CD4-positive, alpha-beta T cell (primary cell): ENCODE measurements at regions not wholly inside any gene's neighbourhood (a gene's known extent, or its start where the extent isn't known, plus 50 kb on each side); places are given as distances from the start of the nearest gene placed in this dataset.

ENCODE experiments used
- ATAC-seq: fragments of 200-7000 bp; cut with Tn5 transposase; one replicate; pipeline ENCODE4 v1.10.0; 2022; ENCODE audit warnings: mild to moderate bottlenecking; ENCODE audit not compliant: poor library complexity
- CTCF ChIA-PET: fragments of 350-600 bp; sonication (Branson Sonifier 250); formaldehyde crosslinking; loops from one replicate; lab custom pipeline; 2021; ENCODE audit warnings: antibody characterized with exemption, inconsistent platforms; lab: Charles Lee
- POLR2A ChIA-PET: fragments of 350-600 bp; sonication (Branson Sonifier 250); formaldehyde crosslinking; loops from one replicate; lab custom pipeline; 2021; ENCODE audit warnings: antibody characterized with exemption, inconsistent platforms; lab: Charles Lee
- DNase-seq, 14 experiments: peaks; one replicate each; pipeline ENCODE4 v3.0.0-alpha.2; 2013 to 2020; ENCODE audit warnings: mixed read lengths in 2 of 14
- H3K27ac ChIP-seq, 2 donors: one replicate each; pipeline versions ENCODE4 v1.5.1 to v1.7.0; 2013; ENCODE audit warnings: low read length in 2 of 2, low read depth in 1 of 2, mild to moderate bottlenecking in 1 of 2
- H3K27me3 ChIP-seq, 2 experiments: 1 replicate in 1 of 2; 2 replicates in 1 of 2; pipeline versions ENCODE4 v1.6.1 to v1.7.0; 2013; ENCODE audit warnings: low read length in 2 of 2, control low read depth in 1 of 2, mild to moderate bottlenecking in 1 of 2, moderate library complexity in 1 of 2; ENCODE audit not compliant: insufficient read depth in 2 of 2, control insufficient read depth in 1 of 2
- H3K36me3 ChIP-seq: one replicate; pipeline ENCODE4 v1.6.1; 2013; ENCODE audit warnings: low read length, control low read depth; ENCODE audit not compliant: insufficient read depth
- H3K4me1 ChIP-seq: one replicate; pipeline ENCODE4 v1.6.1; 2013; ENCODE audit warnings: low read length, control low read depth; ENCODE audit not compliant: insufficient read depth
- H3K4me3 ChIP-seq: one replicate; pipeline ENCODE4 v1.5.1; 2013; ENCODE audit warnings: mild to moderate bottlenecking, low read length, moderate library complexity
- H3K9me3 ChIP-seq, 2 experiments: 1 replicate in 1 of 2; 2 replicates in 1 of 2; pipeline versions ENCODE4 v1.6.1 to v1.7.0; 2013; ENCODE audit warnings: low read length in 2 of 2, mild to moderate bottlenecking in 2 of 2, control low read depth in 1 of 2, moderate library complexity in 1 of 2; ENCODE audit not compliant: control insufficient read depth in 1 of 2, insufficient read depth in 1 of 2
- H3K27ac Mint-ChIP-seq: one replicate; pipeline ENCODE4 v1.8.0; 2020; ENCODE audit warnings: mixed read lengths
- H3K27me3 Mint-ChIP-seq: one replicate; pipeline ENCODE4 v1.8.0; 2021; ENCODE audit warnings: mixed read lengths
- H3K36me3 Mint-ChIP-seq: one replicate; pipeline ENCODE4 v1.8.0; 2021; ENCODE audit warnings: low read depth, mixed read lengths
- H3K4me1 Mint-ChIP-seq: one replicate; pipeline ENCODE4 v1.8.0; 2021; ENCODE audit warnings: low read depth, mixed read lengths
- H3K4me3 Mint-ChIP-seq: one replicate; pipeline ENCODE4 v1.8.0; 2020; ENCODE audit warnings: mild to moderate bottlenecking, mixed read lengths
- H3K9me3 Mint-ChIP-seq: one replicate; pipeline ENCODE4 v1.8.0; 2020; ENCODE audit warnings: mixed read lengths
- intact Hi-C, 2 experiments: fragments of 100-400 bp; cut with DNase I in 1 of 2; cut with micrococcal nuclease in 1 of 2; formaldehyde crosslinking; loops; one replicate each; pipeline versions ENCODE4 v1.15.1 to v1.9.0; 2023 to 2025; cut with DNase I, micrococcal nuclease
- TF ChIP-seq, protein P1 (sequence below): fragments of 200-600 bp; IDR thresholded peaks from one replicate; pipeline ENCODE4 v1.8.0; 2022; ENCODE audit warnings: antibody characterized with exemption, mild to moderate bottlenecking

DNA sequence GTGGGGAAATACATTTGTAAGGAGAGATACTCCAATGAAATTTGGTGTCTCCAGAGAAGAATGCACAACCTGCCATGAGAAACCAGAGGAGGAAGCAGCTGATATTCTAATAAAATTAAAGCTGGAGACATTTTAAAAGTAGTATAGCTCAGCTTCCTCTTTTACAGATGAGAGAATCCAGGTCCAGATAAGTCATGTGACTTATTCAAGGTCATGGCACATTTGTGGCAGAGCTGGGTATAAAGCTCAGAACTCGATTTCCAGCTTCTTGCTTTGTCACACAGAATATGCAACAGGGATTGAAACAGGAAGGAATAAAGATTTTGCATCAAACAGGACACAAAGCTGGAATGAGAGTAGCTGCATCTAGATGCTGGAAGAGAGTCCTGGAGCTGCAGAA is 174.8 kb downstream of the EMP1 start:
- H3K4me1 ChIP-seq, result no peaks in the 10 kb centered on the region
- no peak overlapping the region for H3K27ac Mint-ChIP-seq
- ChIA-PET CTCF (interaction anchor here (1.6 to 2.0 kb wide), 2 partner anchors 9 to 11 kb away, joined by 4 to 6 read pairs; no protein-coding TSS in a partner anchor), POLR2A (no interaction called here)
- ATAC-seq (no peak), DNase-seq (no peak)
- no peaks in the 10 kb centered on the region for H3K9me3 Mint-ChIP-seq
- peaks cover 16% of the 10 kb centered on the region for H3K27me3 Mint-ChIP-seq
- H3K27ac ChIP-seq, result no peak overlapping the region
- TF ChIP-seq, protein P1, sequence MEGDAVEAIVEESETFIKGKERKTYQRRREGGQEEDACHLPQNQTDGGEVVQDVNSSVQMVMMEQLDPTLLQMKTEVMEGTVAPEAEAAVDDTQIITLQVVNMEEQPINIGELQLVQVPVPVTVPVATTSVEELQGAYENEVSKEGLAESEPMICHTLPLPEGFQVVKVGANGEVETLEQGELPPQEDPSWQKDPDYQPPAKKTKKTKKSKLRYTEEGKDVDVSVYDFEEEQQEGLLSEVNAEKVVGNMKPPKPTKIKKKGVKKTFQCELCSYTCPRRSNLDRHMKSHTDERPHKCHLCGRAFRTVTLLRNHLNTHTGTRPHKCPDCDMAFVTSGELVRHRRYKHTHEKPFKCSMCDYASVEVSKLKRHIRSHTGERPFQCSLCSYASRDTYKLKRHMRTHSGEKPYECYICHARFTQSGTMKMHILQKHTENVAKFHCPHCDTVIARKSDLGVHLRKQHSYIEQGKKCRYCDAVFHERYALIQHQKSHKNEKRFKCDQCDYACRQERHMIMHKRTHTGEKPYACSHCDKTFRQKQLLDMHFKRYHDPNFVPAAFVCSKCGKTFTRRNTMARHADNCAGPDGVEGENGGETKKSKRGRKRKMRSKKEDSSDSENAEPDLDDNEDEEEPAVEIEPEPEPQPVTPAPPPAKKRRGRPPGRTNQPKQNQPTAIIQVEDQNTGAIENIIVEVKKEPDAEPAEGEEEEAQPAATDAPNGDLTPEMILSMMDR, result no peak
- intact Hi-C loops, result no loop called here
- H3K9me3 ChIP-seq, result peaks cover 0 to 5% of the 10 kb centered on the region in 2 experiments
- H3K27me3 ChIP-seq, result no peaks in the 10 kb centered on the region
- H3K36me3 Mint-ChIP-seq, result no peaks in the 10 kb centered on the region
- H3K4me3 Mint-ChIP-seq, result no peak overlapping the region
- H3K4me3 ChIP-seq, result no peak overlapping the region
- H3K4me1 Mint-ChIP-seq, result no peaks in the 10 kb centered on the region
- H3K36me3 ChIP-seq, result no peaks in the 10 kb centered on the region

DNA sequence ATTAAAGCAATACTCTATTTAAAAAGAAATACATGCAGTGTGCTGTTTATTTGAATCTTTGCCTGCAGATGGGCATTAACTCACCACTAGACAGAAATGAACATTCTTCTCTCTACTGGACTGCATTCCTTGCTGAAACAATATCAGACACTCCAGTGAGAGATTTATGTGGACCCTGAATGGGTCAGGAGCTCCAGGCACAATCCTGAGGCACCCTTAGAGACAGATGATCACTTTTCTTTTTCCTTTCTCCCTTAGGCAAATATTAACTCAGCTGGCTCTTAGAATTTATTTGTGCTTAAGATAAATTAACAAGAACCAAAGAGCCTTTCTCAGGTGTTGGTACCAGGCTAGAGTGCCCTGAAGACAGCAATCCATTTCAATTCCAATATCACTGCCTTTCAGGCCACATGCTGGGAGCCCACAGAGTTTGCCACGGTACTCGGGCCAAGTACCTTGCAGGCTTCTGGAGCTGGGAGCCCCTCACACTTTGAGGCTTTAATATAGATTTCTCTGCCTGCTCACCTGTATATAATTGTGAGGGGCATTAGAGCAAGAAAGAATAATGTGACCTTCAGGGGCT is 173.0 kb downstream of the EMP1 start:
- CTCF ChIA-PET, result no interaction called here
- DNase-seq (no peak), ATAC-seq (no peak)
- H3K36me3 ChIP-seq, result no peaks in the 10 kb centered on the region
- TF ChIP-seq, protein P1, result no peak
- H3K4me3 Mint-ChIP-seq, result no peak overlapping the region
- H3K4me1 ChIP-seq, result no peaks in the 10 kb centered on the region
- intact Hi-C loops, result no loop called here
- peaks cover 22% of the 10 kb centered on the region for H3K27me3 Mint-ChIP-seq
- H3K9me3 Mint-ChIP-seq, result peaks cover 4% of the 10 kb centered on the region
- no peaks in the 10 kb centered on the region for H3K36me3 Mint-ChIP-seq
- H3K4me3 ChIP-seq, result no peak overlapping the region
- H3K27ac Mint-ChIP-seq, result no peak overlapping the region
- no peaks in the 10 kb centered on the region for H3K4me1 Mint-ChIP-seq
- POLR2A ChIA-PET, result interaction anchor here (1.1 kb wide), 1 partner anchor 19 kb away, joined by 3 read pairs; no protein-coding TSS in a partner anchor
- no peaks in the 10 kb centered on the region for H3K27me3 ChIP-seq
- no peak overlapping the region for H3K27ac ChIP-seq
- peaks cover 0 to 14% of the 10 kb centered on the region in 2 experiments for H3K9me3 ChIP-seq

DNA sequence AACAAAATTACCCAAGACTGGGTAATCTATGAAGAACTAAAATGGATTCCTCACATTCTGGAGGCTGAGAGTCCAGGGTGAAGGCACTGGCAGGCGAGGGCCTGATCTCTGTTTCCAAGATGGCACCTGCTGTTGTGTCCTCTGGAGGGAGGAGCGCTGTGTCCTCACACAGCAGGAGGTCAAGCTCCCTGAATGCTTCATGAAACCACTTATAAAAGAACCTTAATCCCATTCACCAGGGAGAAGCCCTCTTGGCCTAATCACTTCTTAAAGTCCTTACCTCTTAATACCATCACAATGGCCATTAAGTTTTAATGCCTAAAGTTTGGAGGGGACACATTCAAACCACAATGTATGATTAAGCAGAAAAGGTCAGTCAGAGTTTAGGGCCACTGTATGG is 172.4 kb downstream of the EMP1 start:
- ChIA-PET POLR2A (interaction anchor here (1.1 kb wide), 1 partner anchor 20 kb away, joined by 3 read pairs; no protein-coding TSS in a partner anchor), CTCF (no interaction called here)
- no peak overlapping the region for H3K27ac ChIP-seq
- H3K4me3 ChIP-seq, result no peak overlapping the region
- peaks cover 4% of the 10 kb centered on the region for H3K9me3 Mint-ChIP-seq
- H3K4me1 ChIP-seq, result no peaks in the 10 kb centered on the region
- no peak overlapping the region for H3K27ac Mint-ChIP-seq
- no peaks in the 10 kb centered on the region for H3K4me1 Mint-ChIP-seq
- no peaks in the 10 kb centered on the region for H3K36me3 Mint-ChIP-seq
- H3K27me3 Mint-ChIP-seq, result peaks cover 27% of the 10 kb centered on the region
- H3K9me3 ChIP-seq, result peaks cover 0 to 14% of the 10 kb centered on the region in 2 experiments
- H3K36me3 ChIP-seq, result no peaks in the 10 kb centered on the region
- ATAC-seq, result no peak
- H3K27me3 ChIP-seq, result no peaks in the 10 kb centered on the region
- intact Hi-C loops, result no loop called here
- TF ChIP-seq, protein P1, result no peak
- no peak for DNase-seq
- no peak overlapping the region for H3K4me3 Mint-ChIP-seq
